ENCODE measurements at regions not wholly inside any gene's neighbourhood (a gene's known extent, or its start where the extent isn't known, plus 50 kb on each side); places are given as distances from the start of the nearest gene placed in this dataset.

DNA sequence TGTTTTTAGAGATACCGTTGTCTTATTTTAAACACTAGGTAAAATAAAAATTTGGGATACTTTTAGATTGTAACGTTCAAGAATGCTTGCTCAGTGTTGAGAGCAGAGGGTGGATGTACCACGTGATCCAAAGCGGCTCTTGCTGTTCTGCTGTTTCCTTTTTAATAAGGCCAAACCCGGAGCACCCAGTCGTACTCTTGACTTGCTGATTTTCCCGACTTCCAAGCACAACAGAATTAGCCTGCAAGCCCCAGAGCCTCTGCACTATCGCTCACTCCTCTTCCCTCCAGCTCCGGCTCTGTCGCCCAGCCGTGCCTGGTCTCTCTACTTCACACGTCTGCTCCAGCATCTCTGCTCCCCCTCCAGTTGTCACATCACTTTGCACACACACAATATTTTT lies 77.3 kb downstream of the EMP1 start:
- no peaks in the 10 kb centered on the region for H3K27me3 ChIP-seq (ENCODE audit: control insufficient read depth, insufficient read depth, low read length)
- H3K9me3 ChIP-seq (ENCODE audit: control insufficient read depth in 2 of 3, insufficient read depth in 1 of 3, low read length in 3 of 3), result no peaks in the 10 kb centered on the region
- no peak for FAIRE-seq
- no peak overlapping the region for H3K27ac ChIP-seq (ENCODE audit: low read depth in 2 of 2, low read length in 2 of 2)
- TF ChIP-seq, protein P1, sequence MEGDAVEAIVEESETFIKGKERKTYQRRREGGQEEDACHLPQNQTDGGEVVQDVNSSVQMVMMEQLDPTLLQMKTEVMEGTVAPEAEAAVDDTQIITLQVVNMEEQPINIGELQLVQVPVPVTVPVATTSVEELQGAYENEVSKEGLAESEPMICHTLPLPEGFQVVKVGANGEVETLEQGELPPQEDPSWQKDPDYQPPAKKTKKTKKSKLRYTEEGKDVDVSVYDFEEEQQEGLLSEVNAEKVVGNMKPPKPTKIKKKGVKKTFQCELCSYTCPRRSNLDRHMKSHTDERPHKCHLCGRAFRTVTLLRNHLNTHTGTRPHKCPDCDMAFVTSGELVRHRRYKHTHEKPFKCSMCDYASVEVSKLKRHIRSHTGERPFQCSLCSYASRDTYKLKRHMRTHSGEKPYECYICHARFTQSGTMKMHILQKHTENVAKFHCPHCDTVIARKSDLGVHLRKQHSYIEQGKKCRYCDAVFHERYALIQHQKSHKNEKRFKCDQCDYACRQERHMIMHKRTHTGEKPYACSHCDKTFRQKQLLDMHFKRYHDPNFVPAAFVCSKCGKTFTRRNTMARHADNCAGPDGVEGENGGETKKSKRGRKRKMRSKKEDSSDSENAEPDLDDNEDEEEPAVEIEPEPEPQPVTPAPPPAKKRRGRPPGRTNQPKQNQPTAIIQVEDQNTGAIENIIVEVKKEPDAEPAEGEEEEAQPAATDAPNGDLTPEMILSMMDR (IDR thresholded peaks at IDR 0.05; ENCODE audit: borderline replicate concordance, extremely low read depth, insufficient read depth), result no peak
- H3K4me3 ChIP-seq (ENCODE audit: low read length in 3 of 3), result no peak overlapping the region
- no peaks in the 10 kb centered on the region for H3K36me3 ChIP-seq (ENCODE audit: control insufficient read depth in 2 of 3, insufficient read depth in 3 of 3, low read length in 3 of 3)
- H3K4me1 ChIP-seq (ENCODE audit: control insufficient read depth in 2 of 3, insufficient read depth in 2 of 3, low read depth in 1 of 3, low read length in 3 of 3), result peaks cover 0 to 2% (median 0%) of the 10 kb centered on the region in 3 donors
- intact Hi-C loops (cut with DNase I), result no loop called here
- no peak for DNase-seq
- no peak overlapping the region for H3K9ac ChIP-seq (ENCODE audit: low read length in 3 of 3)

DNA sequence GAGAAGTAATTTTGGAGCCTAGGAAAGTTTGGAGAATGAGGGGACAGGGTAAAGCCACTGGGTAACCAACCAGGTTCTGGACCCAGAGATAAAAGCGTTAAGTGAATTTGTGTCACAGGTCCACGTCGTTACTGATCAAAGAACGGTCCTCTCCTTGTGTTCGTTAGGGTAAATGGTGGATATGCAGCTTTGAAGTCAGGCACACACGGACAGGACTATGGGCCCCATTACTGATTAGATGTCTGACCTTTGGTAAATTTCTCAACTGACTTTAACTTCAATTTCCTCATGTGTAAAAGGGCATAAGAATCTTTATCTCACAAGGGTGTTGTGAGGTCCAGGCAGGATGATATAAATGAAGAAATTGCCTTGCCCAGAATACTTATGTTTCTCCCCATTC lies 76.6 kb downstream of the EMP1 start:
- intact Hi-C loops (cut with DNase I), result no loop called here

DNA sequence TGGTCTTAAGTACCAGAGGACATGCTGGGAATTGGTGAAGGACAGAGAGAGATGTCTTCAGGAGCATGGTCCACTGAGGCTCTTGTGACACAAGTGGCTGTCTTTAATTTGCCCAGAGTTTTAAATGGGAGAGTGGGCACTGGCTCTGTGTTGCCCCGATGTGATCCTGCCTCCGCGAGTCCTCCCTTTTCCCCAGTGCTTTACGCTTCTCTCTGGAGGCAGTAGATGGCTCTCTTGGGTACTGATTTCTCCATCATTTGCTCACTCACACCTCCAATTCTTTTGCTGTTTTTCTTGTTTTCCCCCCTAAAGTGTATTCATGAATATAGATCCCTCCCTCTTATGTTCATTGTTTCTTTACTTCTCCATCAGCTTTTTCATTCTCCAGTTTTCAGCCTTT lies 74.3 kb downstream of the EMP1 start:
- Histone ChIP-seq H3K27ac (ENCODE audit: low read depth in 2 of 2, low read length in 2 of 2) (no peak overlapping the region), H3K27me3 (ENCODE audit: control insufficient read depth, insufficient read depth, low read length) (no peaks in the 10 kb centered on the region), H3K9me3 (ENCODE audit: control insufficient read depth in 2 of 3, insufficient read depth in 1 of 3, low read length in 3 of 3) (no peaks in the 10 kb centered on the region), H3K4me3 (ENCODE audit: low read length in 3 of 3) (no peak overlapping the region), H3K4me1 (ENCODE audit: control insufficient read depth in 2 of 3, insufficient read depth in 2 of 3, low read depth in 1 of 3, low read length in 3 of 3) (no peaks in the 10 kb centered on the region), H3K9ac (ENCODE audit: low read length in 3 of 3) (no peak overlapping the region), H3K36me3 (ENCODE audit: control insufficient read depth in 2 of 3, insufficient read depth in 3 of 3, low read length in 3 of 3) (no peaks in the 10 kb centered on the region)
- no peak for DNase-seq
- TF ChIP-seq, protein P1 (IDR thresholded peaks at IDR 0.05; ENCODE audit: borderline replicate concordance, extremely low read depth, insufficient read depth), result no peak
- intact Hi-C loops (cut with DNase I), result no loop called here
- no peak for FAIRE-seq

More for the DNA sequence above, 76.6 kb downstream of the EMP1 start:
- Histone ChIP-seq H3K36me3 (ENCODE audit: control insufficient read depth in 2 of 3, insufficient read depth in 3 of 3, low read length in 3 of 3) (no peaks in the 10 kb centered on the region), H3K4me3 (ENCODE audit: low read length in 3 of 3) (no peak overlapping the region), H3K27me3 (ENCODE audit: control insufficient read depth, insufficient read depth, low read length) (no peaks in the 10 kb centered on the region), H3K27ac (ENCODE audit: low read depth in 2 of 2, low read length in 2 of 2) (no peak overlapping the region), H3K9ac (ENCODE audit: low read length in 3 of 3) (no peak overlapping the region), H3K9me3 (ENCODE audit: control insufficient read depth in 2 of 3, insufficient read depth in 1 of 3, low read length in 3 of 3) (no peaks in the 10 kb centered on the region), H3K4me1 (ENCODE audit: control insufficient read depth in 2 of 3, insufficient read depth in 2 of 3, low read depth in 1 of 3, low read length in 3 of 3) (no peaks in the 10 kb centered on the region)
- TF ChIP-seq, protein P1 (IDR thresholded peaks at IDR 0.05; ENCODE audit: borderline replicate concordance, extremely low read depth, insufficient read depth), result no peak
- no peak for DNase-seq
- no peak for FAIRE-seq
